Glomerular visceral epithelial cell (primary cell): ENCODE measurements at regions not wholly inside any gene's neighbourhood (a gene's known extent, or its start where the extent isn't known, plus 50 kb on each side); places are given as distances from the start of the nearest gene placed in this dataset.
"Not testable (repeated sequence)": the region's sequence is repeated elsewhere in the genome, so short reads cannot be mapped to it uniquely, and the experiment has no call there.

Source experiments
- DNase-seq: peaks from one replicate; pipeline ENCODE4 v3.0.0-alpha.2; 2016; ENCODE audit errors: extremely low spot score

DNA sequence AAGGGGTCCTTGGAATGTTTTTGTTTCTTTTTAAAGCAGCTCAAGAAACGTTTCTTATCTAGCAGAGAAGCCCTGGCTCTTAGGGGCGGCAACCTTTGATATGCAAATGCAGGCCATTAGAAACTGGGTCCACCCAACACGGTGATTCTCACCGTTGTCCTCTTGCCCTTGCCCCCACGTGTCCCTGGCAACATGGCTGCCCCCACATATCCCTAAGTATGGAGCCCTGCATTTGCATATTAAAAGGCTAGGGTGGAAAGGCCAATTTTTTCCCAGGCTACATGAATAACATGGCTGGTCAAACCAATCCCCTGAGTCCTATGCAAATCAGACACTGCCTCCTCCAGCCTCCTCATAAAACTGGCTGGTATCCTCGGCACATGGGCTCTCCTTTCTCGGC lies 230.1 kb upstream of the SPOPL start:
- DNase-seq, result no peak

DNA sequence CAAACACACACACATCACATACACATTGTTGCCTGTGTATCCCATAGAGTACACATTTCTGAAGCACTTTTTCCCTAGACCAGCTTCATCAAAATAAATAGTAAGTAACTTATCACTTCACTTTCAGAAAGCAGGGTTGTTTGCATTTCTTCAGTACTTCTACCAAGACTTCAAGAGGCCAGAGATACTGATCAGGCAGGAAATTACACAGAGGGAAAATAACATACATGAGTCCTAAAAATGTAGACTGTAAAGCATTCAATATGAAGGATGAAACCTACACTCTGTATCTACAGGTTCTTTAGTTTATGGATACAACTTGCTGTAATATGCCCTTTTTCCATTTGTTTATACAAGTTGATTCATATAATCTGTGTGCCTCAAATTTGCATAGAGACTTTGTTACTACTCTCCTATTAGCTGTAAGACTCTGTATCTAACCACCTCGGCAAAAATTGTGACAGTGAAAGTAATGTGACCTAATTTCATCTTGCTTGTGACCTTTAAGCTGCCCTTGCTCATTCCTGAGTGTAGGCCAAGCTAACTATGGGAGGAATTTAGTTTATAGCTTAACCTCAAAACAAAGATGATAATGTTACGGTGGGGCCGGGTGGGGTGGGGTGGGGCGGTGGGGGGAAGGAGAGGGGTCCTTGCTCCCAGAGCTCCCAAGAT lies 228.9 kb upstream of the SPOPL start:
- no peak for DNase-seq

DNA sequence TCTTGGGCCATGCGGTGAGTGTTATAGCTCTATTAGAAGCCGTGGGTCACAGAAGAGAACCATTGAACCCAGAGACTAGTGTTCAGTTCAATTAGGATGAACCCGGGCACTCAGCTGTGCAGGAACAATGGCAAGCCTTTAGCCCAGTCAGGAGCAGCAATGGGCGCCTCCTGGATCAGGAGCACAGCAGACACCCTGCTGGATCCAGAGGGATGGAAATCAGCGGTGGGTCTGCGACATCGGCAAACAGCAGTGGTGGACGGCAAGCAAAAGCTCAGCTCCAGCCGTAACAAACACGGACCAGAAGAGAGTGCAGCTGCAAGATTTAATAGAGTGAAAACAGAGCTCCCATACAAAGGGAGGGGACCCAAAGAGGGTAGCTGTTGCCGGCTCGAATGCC lies 228.3 kb upstream of the SPOPL start:
- DNase-seq, result not testable (repeated sequence)

DNA sequence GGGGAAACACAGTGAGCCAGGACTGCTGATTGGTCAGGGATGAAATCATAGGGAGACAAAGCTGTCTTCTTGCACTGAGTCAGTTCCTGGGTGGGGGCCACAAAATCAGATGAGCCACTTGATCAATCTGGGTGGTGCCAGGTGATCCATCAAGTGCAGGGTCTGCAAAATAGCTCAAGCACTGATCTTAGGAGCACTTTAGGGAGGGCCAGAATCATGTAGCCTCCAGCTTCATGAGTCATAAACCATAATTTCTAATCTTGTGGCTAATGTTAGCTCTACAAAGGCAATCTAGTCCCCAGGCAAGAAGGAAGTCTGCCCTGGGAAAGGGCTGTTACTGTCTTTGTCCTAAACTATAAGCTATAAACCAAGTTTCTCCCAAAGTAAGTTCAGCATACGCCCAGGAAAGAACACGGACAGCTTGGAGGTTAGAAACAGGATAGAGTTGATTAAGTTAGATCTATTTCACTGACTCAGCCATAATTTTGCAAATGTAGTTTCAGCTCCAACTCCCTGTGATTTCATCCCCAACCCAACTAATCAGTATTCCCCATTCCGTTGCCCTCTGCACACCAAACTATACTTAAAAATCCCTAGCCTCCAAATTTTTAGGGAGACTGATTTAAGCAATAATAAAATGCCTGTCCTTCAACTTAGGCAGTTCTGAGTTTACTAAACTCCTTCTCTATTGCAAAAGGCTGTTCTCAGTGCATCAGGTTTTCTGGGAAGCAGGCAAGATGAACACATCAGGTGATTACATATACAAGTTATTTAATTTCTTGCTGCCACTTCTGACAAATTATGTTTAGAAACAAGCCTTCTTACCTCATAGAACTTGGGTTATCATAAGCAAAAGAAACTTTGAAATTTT lies 226.9 kb upstream of the SPOPL start:
- peak; percentile 48 for DNase-seq

DNA sequence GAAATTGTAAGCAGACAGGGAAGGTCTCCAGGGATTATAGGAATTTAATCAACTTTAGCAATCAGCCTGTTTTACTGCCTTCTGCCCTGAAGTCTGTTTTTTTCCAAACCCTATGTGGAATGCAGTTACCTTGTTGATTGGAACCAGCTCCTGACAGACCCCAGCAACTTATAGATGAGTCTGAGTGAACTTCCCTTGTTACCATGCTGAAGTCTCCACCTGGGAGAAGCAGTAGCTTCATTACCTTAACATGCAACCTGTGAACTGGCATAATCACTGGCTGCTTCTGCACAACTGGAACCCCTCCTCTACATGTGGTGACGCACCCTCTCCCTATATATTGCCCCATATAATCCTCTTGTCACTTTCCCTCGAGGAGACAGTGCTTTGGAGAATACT lies 226.3 kb upstream of the SPOPL start:
- no peak for DNase-seq

DNA sequence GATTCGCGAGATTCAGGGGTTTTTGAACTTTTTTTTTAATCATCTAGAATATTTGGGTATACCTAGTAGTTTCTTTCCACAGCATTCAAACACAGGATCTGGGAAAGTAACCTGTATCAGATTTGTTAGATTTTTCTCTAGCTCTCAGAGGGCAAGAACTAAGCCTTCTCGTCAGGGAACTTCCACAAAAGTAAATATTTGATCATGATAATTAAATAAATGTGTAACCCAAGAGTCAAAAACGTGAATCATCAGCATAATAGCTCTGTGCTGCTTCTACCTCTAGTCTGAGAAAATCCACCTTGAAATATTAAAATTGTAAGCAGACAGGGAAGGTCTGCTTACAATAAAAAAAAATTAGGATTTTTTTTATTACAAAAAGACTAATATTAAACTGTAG lies 225.7 kb upstream of the SPOPL start:
- DNase-seq, result peak; percentile 50

DNA sequence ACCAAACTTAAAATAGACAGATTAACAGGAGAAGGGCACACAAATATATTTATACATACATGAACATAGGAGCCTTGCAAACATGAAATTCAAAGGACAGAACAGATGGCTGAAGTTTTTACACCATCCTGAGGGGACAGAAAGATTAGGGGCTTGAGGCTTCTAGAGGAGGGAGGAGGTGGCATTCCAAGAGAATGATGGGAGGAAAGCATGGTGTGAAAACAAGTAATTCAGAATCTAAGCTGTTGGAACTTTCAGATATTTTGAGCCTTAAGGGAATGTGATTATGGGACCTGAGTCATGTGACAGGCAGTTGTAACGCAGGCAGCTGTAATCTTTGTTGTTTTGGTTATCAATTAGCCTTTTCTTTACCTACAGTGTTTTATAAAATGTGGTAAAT lies 225.2 kb upstream of the SPOPL start:
- peak; percentile 25 for DNase-seq

DNA sequence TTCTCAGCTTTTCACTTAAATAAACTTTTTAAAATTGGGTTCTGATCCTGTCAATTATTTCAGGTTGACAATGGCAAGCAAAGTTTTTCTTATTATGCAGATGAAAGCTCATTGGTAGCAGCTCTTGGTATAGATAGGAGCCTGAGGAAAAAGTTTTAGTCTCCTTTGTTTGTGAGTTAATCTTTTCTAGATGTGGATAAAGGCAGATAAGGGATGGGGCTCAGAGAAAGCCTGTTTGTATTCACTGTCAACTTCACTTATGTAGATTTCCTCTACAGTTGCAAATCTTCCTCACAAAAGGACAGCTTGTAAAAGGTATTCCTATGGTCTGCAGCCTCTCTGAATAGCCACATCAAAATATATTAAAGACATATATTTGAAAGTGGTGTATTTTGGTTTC lies 224.5 kb upstream of the SPOPL start:
- no peak for DNase-seq

DNA sequence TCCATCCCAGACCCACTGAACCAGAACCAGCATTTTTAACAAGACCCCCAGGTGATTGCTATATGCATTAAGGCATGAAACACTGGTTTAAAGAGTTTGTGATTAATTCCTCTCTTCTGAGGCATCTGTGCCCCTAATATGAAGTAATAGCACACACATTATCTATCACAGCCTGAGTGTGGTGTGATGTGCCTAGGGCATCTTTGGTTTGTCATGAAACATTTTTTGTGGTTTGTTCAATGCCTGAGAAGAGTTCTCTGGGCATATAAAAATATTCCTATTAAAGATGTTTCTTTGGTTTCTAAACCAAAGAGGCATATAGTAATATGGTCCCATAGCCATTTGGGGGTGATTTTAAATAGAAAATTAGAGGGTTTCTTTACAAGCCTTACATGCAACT lies 221.7 kb upstream of the SPOPL start:
- no peak for DNase-seq

DNA sequence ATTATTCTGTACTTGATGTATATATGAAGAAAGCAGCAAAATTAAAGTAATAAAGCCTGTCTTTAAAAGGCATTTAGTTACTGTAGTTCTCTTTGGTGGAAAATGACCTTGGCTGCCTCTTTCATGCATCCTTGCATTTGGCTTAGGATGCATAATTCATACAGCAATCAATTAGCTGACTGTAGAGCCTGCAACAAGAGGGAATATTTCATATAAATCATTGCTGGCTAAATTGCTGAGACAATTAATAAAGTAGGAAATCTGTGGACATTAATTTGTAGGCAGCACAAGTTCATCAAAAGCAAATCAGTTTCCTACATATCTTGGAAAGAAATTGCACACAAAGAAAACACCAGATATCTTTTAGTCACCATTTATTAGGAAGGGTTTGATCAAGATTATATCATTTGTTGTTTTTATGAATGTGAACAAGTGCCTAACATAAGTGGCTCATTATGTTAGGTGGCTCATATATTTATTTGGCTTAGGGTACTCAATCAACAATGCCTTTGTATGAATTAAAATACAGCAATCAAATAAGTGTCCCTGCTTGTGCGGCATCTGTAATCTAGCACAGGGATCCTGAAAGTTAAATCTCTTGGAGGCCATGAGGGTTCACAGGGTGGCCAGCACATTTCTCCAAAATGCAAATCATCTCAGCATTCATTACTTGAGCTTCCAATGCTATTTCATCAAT lies 220.4 kb upstream of the SPOPL start:
- no peak for DNase-seq

DNA sequence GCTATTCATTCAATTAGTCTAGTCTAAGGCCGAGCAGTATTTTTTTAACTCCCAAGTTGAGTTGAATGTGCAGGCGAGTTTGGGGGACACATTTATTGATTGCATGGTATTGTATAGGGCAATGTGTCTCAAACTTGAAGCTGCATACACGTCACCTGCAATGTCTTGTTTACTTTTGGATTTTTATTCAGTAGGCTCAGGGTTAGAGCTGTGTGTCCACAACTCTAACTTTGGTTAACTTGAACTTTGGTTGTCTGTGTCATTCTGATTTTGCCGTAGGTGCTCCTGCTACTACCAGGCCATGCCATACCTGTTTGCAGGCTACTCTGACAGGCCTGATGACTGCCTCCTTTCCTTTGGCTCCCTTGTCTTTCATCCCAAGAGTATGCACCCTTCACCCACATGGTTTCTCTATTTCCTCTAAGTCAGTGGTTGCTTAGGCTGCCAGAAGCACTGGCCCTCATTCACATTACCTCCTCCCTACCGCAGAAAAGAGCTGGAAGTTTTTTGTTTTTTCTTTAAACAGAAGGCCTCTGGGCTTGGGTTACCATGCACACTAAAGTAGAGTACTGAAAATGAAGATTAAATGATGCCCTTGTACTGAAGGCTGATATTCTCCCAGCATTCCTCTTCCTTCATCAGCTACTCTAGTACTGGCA lies 219.4 kb upstream of the SPOPL start:
- DNase-seq, result no peak

DNA sequence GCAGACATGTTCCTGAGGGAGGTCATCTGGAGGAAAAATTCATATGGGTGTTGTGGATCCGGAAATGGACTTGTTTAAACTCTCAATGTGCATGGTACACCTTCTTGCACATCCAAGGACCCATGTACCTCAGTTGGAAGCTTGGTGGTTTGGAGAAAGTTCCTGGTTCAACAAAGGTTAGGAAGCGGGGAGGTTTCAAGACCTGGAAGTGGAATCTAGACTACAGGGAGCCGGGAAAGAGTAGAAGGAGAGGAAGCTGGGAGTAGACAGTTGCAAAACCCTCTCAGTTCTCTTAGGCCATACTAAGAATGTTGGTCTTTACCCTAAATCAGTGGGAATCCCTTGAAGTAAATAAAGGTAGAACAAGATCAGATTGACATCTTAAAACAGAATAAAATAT lies 209.8 kb upstream of the SPOPL start:
- DNase-seq, result no peak

DNA sequence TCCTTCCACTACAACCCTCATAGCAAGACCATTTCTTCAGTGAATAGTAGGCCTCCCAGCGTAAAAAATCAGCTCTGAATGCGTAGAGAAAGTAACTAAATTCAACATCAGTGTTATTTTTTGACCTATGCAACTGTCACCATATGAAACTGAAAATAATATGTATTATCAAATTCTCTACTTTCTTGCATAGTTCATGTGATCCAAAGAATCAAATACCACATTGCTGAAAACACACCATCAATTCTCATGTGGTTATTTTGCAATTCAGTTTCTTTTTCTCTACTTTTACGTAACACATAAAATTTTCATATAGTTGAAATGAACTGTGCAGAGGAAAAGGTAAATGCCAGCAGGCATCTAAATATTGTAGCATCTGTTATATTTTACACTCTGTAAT lies 208.5 kb upstream of the SPOPL start:
- DNase-seq, result no peak

DNA sequence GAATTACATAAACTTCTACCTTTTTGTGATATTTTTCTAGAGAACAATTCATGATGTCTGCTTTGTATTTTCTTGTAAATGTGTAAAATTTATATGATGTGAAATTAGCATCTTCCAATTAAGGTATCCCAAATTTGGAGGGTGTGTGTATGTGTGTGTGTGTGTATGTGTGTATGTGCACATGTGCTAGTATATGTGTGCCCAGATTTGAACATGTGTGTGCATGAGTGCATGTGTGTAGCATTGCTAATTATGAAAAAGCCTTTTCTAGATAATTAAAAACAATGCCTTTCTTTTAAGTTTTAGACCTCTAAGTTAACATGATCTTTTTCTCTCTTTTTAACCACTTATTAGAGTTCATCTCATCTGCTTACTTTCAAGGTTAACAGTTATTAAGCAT lies 208.0 kb upstream of the SPOPL start:
- DNase-seq, result no peak

DNA sequence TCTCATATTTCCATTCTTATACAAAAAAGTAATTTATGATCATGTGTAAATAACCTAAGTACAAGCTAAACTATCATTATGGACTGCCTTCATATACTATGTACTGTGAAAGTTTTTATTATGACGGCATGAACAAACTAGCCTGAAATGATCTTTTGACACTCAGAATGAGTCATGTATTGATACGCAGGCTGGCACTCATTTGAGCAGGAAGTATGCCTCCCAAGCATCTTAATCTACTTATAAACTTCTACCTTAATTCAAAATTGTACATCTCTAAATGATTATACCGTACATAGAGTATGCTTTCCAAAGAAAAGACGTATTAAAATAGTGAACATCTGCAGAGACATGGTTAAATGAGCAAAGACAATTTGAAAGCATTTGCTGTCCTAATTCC lies 207.1 kb upstream of the SPOPL start:
- DNase-seq, result no peak

DNA sequence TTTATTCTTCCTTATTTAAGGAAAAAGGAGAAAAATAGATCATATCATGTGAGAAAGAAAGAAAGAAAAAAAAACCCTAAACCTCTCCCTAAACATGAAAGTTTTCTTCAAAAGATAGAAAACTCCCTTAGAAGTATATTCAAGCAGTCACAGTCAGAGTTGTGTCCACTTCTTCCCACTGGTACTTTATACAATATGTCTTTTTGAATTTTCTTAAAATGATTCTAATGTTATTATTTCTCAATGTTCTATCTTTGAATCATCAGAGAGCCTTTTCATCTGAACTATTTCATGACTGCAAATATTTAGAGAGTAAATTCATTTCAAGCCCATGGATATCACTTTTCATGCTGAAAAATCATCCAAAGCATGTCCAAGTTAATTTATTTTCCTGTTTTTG lies 205.2 kb upstream of the SPOPL start:
- no peak for DNase-seq

DNA sequence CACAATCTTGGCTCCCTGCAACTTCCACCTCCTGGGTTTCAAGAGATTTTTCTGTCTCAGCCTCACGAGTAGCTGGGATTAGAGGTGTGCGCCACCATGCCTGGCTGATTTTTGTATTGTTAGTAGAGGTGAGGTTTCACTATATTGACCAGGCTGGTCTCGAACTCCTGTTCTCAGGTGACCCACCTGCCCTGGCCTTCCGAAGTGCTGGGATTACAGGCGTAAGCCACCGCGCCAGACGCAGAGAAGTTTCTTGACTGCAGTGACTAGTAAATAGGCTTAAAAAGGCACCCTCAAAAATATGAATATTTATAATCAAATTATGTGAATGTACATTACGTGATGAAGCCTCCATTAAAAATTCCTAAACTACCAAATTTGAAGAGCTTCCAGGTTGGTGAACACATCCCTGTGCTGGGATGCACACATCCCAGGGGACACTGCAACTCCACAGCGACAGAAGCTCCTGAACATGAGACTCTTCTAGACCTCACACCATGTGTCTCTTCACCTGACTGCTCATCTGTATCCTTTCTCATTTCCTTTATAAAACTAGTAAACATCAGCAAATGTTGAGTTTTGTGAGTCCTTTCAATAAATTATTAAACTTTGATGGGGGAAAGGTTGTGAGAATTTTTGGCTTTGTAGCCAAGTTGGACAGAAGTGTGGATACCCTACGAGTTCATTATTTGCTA lies 203.3 kb upstream of the SPOPL start:
- DNase-seq, result no peak

DNA sequence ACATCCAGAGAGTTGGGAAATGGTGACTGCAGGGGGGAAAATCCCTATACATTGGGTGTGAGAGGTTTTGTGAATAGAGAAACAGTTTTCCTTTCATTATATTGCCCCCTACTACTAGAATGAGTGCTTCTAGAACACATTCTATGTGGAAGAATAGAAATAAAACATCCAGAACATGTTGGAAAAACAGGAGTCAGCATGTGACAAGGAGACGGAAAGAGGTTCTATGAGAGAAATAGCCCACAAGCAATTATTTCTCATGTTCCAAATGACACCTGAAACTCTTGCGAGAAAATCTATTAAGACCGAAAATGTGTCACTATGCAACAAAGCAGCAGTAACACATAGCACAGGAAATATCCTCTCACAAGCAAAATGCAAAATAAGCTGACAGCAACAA lies 202.7 kb upstream of the SPOPL start:
- DNase-seq, result no peak

DNA sequence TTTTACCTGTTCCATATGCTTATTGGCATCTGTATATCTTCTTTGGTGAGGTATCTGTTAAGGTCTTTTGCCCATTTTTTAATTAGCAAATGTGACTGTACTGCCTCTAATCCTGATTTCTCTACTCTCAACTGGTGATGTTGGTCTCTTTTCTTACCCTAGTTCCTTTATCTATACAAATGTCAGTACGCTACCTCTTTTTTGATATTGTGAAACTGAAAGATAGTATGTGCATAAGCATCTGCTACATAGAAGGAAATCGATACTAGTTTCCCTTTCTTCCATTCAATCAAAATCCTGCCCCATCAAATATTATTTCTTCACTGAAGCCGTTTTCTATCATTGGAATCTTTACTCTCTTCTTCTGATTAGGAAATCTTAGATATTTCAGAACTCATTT lies 194.9 kb upstream of the SPOPL start:
- no peak for DNase-seq

DNA sequence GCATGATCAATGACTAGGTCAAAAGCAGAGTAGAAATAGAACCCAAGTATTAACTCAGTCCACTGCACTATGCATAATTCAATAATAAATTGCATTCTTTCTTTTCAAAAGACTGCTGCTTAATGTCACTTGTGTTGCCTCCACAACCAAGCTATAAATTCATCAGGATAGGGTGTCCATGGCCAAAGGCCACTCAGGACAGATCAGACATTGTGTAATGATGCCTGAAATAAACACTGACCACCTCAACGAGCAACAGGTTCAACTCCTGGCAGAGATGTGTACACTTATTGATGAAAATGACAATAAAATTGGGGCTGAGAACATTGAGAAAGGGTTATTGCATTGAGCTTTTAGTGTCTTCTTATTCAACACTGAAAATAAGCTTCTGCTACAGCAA lies 194.5 kb upstream of the SPOPL start:
- no peak for DNase-seq

DNA sequence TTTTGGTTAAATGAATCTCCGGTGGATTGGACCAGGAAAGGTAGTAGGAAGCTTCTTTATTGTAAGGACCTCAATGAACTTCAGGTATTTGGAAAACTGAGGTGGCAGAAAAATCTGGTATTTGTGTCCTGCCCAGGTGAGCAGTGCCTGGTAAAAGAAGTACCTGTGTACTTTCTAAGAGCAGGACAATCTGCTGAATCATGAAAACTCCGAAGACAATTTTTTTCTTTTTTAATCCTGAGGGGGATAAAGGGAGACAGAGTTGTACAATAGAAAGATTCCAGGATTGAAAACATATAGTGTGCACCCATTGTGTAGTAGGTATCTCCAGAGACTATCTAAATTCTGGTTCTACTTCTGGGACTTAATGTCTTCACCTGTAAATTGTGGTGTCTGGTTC lies 191.8 kb upstream of the SPOPL start:
- no peak for DNase-seq

DNA sequence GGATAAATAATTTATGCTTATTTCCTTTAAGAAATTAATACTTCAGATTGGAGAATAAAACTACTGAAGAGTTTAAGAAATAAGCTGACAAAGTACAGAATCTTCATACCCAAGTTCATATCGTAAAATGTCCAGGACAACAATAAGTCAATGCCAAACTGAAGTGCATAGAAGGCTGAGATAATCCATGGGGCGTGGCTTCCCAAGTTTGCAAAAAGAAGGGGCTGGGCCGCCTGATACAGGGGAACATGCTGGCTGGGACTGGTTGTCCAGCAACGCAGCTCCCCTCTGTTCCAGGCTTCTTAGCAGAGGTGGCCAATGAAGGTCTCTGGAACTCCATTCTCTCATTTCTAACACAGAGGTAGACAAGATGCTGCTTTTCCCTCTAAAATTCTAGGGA lies 189.5 kb upstream of the SPOPL start:
- DNase-seq, result no peak
